BJ (cell line): ENCODE measurements at regions not wholly inside any gene's neighbourhood (a gene's known extent, or its start where the extent isn't known, plus 50 kb on each side); places are given as distances from the start of the nearest gene placed in this dataset.

Source experiments
- CTCF ChIA-PET: fragments of 350-600 bp; formaldehyde crosslinking; extraction: SDS; loops from one replicate; lab custom pipeline; 2021; ENCODE audit warnings: antibody characterized with exemption, inconsistent platforms; lab: Yijun Ruan, JAX
- POLR2A ChIA-PET: fragments of 300-600 bp; sonication (Branson Sonifier 250); formaldehyde crosslinking; extraction: SDS; loops from one replicate; lab custom pipeline; 2021; ENCODE audit warnings: antibody characterized with exemption; lab: Charles Lee
- DNase-seq: peaks from one replicate; pipeline ENCODE4 v3.0.0-alpha.2; 2011; ENCODE audit warnings: low read depth
- H3K27me3 ChIP-seq: 2 replicates; pipeline ENCODE4 v1.6.0; 2011; ENCODE audit warnings: low read length; ENCODE audit not compliant: control insufficient read depth, insufficient read depth
- H3K36me3 ChIP-seq: 2 replicates; pipeline ENCODE4 v1.5.1; 2011; ENCODE audit warnings: low read length; ENCODE audit not compliant: control insufficient read depth, insufficient read depth
- H3K4me3 ChIP-seq: 2 replicates; pipeline ENCODE4 v1.5.1; 2011; ENCODE audit warnings: low read depth, mild to moderate bottlenecking, control low read depth, low read length
- TF ChIP-seq, protein P1 (sequence below): IDR thresholded peaks from 2 replicates; pipeline ENCODE4 v1.5.1; 2011; ENCODE audit warnings: low read depth, mild to moderate bottlenecking, control low read depth, inconsistent platforms, low read length, moderate library complexity; ENCODE audit not compliant: insufficient read depth

DNA sequence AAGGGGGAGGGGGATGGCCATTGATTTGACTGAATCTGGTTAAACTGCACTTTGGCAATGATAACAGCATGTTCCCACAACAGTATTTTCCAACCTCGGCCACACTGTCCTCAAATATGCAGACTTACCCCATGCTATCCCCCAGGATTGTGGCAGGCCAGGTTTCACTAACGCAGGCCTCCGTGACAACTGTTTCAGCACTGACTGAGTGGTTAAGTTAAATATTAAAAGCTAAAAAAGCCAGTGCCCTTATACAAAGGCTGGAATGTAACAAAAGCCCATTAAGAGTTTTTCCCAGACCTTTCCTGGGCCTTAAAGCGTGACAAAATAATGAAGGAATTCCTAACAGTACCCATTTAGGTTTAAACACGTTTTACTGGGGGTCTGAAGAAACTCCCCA lies 202.9 kb downstream of the USP25 start:
- Histone ChIP-seq H3K4me3 (no peak overlapping the region), H3K36me3 (no peaks in the 10 kb centered on the region), H3K27me3 (no peaks in the 10 kb centered on the region)
- CTCF ChIA-PET, result no interaction called here
- DNase-seq, result no peak
- TF ChIP-seq, protein P1, sequence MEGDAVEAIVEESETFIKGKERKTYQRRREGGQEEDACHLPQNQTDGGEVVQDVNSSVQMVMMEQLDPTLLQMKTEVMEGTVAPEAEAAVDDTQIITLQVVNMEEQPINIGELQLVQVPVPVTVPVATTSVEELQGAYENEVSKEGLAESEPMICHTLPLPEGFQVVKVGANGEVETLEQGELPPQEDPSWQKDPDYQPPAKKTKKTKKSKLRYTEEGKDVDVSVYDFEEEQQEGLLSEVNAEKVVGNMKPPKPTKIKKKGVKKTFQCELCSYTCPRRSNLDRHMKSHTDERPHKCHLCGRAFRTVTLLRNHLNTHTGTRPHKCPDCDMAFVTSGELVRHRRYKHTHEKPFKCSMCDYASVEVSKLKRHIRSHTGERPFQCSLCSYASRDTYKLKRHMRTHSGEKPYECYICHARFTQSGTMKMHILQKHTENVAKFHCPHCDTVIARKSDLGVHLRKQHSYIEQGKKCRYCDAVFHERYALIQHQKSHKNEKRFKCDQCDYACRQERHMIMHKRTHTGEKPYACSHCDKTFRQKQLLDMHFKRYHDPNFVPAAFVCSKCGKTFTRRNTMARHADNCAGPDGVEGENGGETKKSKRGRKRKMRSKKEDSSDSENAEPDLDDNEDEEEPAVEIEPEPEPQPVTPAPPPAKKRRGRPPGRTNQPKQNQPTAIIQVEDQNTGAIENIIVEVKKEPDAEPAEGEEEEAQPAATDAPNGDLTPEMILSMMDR, result no peak
- POLR2A ChIA-PET, result no interaction called here

DNA sequence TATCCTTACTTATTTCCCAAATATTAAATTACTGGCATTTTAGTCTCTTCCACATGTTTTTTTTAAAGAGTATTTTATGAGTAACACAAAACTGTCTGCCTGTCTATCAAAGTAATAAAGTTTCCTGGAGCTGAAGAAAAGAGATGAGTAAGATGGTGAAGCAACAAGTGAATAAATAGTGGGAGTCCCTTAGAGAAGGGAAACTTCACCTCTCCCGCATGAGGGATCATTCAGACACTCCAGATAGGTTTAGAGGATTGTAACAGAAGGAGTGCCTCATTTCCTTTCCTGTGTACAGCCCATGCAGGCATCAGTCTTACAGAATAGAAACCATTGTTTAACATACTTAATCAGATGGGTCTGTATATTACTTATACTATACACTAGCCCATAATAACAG lies 205.7 kb downstream of the USP25 start:
- DNase-seq, result no peak
- Histone ChIP-seq H3K36me3 (no peaks in the 10 kb centered on the region), H3K27me3 (no peaks in the 10 kb centered on the region), H3K4me3 (no peak overlapping the region)
- CTCF ChIA-PET, result no interaction called here
- TF ChIP-seq, protein P1, result no peak
- POLR2A ChIA-PET, result no interaction called here

DNA sequence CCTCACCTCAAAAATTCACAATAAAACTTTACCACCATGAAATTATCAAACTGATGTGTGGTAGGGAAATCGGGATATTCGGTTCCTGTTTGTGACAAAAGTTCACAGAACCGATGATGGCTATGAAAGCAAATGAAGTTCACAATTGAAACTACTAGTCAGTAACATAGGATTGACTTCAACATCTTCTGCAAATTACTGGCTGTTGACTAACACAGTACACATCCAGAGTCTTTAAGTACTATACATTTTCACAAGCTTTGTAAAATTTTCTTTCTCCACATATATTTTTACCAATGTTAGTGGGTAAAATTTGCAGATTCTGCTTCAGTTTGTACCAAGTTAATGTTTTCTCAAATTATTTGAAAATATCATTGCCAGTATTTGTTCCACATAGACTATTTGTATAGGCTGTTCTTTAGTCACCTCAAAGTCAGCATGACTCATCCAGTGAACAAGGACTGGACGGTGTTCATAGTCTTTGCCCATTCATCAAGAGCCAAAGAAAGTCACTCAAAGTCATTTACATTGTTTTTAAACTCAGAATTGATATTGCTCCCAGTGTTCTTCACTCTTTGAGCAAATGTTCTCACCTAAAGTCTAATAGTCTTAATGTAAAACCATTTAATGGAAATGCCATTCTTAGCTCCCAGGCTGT lies 213.4 kb downstream of the USP25 start:
- CTCF ChIA-PET, result no interaction called here
- Histone ChIP-seq H3K4me3 (no peak overlapping the region), H3K36me3 (no peaks in the 10 kb centered on the region), H3K27me3 (no peaks in the 10 kb centered on the region)
- no peak for DNase-seq
- POLR2A ChIA-PET, result no interaction called here
- TF ChIP-seq, protein P1, result no peak

DNA sequence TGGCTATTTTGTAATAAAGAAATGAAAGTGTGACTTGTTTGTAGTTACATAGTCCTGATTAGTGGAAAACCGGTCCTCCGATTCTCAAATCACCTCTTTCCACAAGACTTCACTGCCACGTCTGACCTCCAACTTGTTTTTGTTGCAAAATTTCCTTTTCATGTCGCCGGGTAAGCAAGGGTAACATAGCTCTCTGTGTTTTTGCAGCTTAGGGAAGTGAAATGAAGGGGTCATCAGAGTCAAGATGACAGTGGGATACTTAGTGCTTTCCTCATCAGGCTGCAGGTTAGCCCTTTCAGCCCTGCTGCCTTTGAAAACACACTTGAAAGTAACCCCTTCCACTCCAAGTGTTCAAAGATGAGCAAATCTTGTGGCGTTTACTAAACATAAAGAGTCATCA lies 217.9 kb downstream of the USP25 start:
- ChIA-PET CTCF (no interaction called here), POLR2A (no interaction called here)
- TF ChIP-seq, protein P1, result no peak
- no peaks in the 10 kb centered on the region for H3K36me3 ChIP-seq
- DNase-seq, result no peak
- H3K27me3 ChIP-seq, result no peaks in the 10 kb centered on the region
- no peak overlapping the region for H3K4me3 ChIP-seq

DNA sequence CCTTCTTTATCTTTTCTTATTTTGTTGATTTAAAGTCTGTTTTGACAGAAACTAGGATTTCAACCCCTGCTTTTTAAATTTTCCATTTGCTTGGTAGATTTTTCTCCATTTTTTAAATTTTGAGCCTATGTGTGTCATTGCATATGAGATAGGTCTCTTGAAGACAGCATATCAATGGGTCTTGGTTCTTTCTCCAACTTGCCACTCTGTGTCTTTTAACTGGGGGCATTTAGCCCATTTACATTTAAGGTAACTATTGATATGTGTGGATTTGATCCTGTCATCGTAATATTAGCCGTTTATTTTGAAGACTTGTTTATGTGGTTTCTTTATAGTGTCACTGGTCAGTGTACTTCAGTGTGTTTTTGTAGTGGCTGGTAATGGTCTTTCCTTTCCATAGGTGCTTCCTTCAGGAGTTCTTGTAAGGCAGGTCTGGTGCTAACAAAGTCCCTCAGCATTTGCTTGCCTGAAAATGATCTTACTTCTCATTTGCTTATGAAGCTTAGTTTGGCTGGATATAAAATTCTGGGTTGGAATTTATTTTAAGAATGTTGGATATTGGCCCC lies 223.9 kb downstream of the USP25 start:
- CTCF ChIA-PET, result interaction anchor here (0.8 kb wide), 1 partner anchor 17 kb away, joined by 3 read pairs; no protein-coding TSS in a partner anchor
- Histone ChIP-seq H3K27me3 (no peaks in the 10 kb centered on the region), H3K4me3 (no peak overlapping the region), H3K36me3 (no peaks in the 10 kb centered on the region)
- TF ChIP-seq, protein P1, result no peak
- POLR2A ChIA-PET, result no interaction called here
- no peak for DNase-seq
